Panc1 (cell line): ENCODE measurements at regions not wholly inside any gene's neighbourhood (a gene's known extent, or its start where the extent isn't known, plus 50 kb on each side); places are given as distances from the start of the nearest gene placed in this dataset.

ENCODE experiments used
- ATAC-seq: fragments of 200-7000 bp; cut with Tn5 transposase; 2 replicates; pipeline ENCODE4 v1.9.1; 2020; ENCODE audit warnings: mild to moderate bottlenecking, moderate library complexity
- BruUV-seq: library from RNA; stranded (reverse); fragments of 400-500 nt; replicated peaks from 2 replicates; lab custom pipeline; 2021; lab: Mats Ljungman, UMichigan
- CTCF ChIA-PET: fragments of 300-600 bp; sonication (Branson Sonifier 250); formaldehyde crosslinking; loops from one replicate; lab custom pipeline; 2022; ENCODE audit warnings: antibody characterized with exemption; lab: Charles Lee
- POLR2A ChIA-PET: fragments of 300-600 bp; sonication (Branson Sonifier 250); formaldehyde crosslinking; loops from one replicate; lab custom pipeline; 2022; ENCODE audit warnings: antibody characterized with exemption; lab: Charles Lee
- DNase-seq: peaks from one replicate; pipeline ENCODE4 v3.0.0-alpha.2; 2010; ENCODE audit warnings: low read depth, low spot score
- H3K27ac ChIP-seq: 2 replicates; pipeline ENCODE4 v1.5.1; 2011; ENCODE audit warnings: mild to moderate bottlenecking, low read length, inconsistent platforms
- H3K27me3 ChIP-seq: fragments of 200-500 bp; sonication (Bioruptor generic); 2 replicates; pipeline ENCODE4 v1.6.0; 2014; ENCODE audit warnings: low read length, inconsistent platforms; ENCODE audit not compliant: control insufficient read depth, insufficient read depth
- H3K36me3 ChIP-seq: fragments of 200-500 bp; sonication (Bioruptor generic); 2 replicates; pipeline ENCODE4 v1.5.1; 2014; ENCODE audit warnings: inconsistent platforms, mild to moderate bottlenecking, low read length, moderate library complexity; ENCODE audit not compliant: control insufficient read depth, insufficient read depth
- H3K4me1 ChIP-seq: 2 replicates; pipeline ENCODE4 v1.5.1; 2011; ENCODE audit warnings: inconsistent platforms, mild to moderate bottlenecking, low read length, moderate library complexity; ENCODE audit not compliant: control insufficient read depth, insufficient read depth
- H3K4me3 ChIP-seq, 2 experiments: 2 replicates each; pipeline ENCODE4 v1.5.1; 2011 to 2012; ENCODE audit warnings: low read depth in 2 of 2, low read length in 2 of 2, mild to moderate bottlenecking in 2 of 2, inconsistent platforms in 1 of 2, moderate library complexity in 1 of 2
- H3K9me3 ChIP-seq: fragments of 200-500 bp; sonication (Bioruptor generic); 2 replicates; pipeline ENCODE4 v1.5.1; 2014; ENCODE audit warnings: low read depth, mild to moderate bottlenecking, inconsistent platforms, low read length, moderate library complexity; ENCODE audit not compliant: control insufficient read depth, insufficient read depth
- POLR2AphosphoS5 ChIP-seq: IDR thresholded peaks from 2 replicates; pipeline ENCODE4 v1.6.1; 2012; ENCODE audit warnings: mild to moderate bottlenecking, low read depth, low read length, moderate library complexity
- SIN3A ChIP-seq: IDR thresholded peaks from 2 replicates; pipeline ENCODE4 v1.6.1; 2012; ENCODE audit warnings: low read depth, mild to moderate bottlenecking, low read length, moderate library complexity, borderline replicate concordance; ENCODE audit not compliant: insufficient read depth
- TCF7L2 ChIP-seq: IDR thresholded peaks from 2 replicates; pipeline ENCODE4 v1.6.1; 2011; ENCODE audit warnings: mild to moderate bottlenecking, low read depth, low read length, inconsistent platforms
- in situ Hi-C: cut with HindIII; loops from 2 replicates; pipeline ENCODE4 v1.10.0; 2016; ENCODE audit warnings: low sequenced_read_pairs, low pct_unique_long_range_greater_than_20kb
- intact Hi-C: fragments of 100-400 bp; cut with micrococcal nuclease; formaldehyde crosslinking; loops from one replicate; pipeline ENCODE4 v1.10.0; 2022; ENCODE audit not compliant: unreplicated experiment
- TF ChIP-seq, protein P1 (sequence below): fragments of 450-650 bp; IDR thresholded peaks from 2 replicates; pipeline ENCODE4 v1.5.1; 2017; ENCODE audit warnings: mild to moderate bottlenecking
- TF ChIP-seq, protein P2 (sequence below), 2 experiments: IDR thresholded peaks; 2 replicates each; pipeline ENCODE4 v1.6.1; 2011 to 2012; ENCODE audit warnings: low read depth in 2 of 2, control low read depth in 1 of 2, low read length in 1 of 2, mild to moderate bottlenecking in 1 of 2, moderate library complexity in 1 of 2; ENCODE audit not compliant: insufficient read depth in 1 of 2

DNA sequence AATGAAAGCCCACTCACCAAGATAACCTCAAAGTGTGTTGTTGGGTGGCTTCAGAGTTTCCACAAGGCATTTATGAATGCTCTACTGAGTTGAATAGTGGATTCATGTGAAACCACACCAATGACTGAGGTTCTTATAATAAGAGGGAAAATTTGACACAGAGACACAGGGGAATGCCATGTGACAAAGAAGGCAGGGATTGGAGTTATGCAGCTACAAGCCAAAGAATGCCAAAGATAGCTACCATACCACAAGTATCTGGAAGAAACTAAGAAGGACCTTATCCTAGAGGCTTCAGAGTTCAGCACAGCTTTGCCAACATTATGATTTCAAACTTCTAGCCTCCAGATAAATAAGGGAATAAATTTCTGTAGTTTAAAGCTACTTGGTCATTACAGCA, 68.0 kb upstream of the PCDH15 start:
- ATAC-seq (no peak), DNase-seq (no peak)
- Histone ChIP-seq H3K27me3 (no peaks in the 10 kb centered on the region), H3K36me3 (no peaks in the 10 kb centered on the region), H3K9me3 (no peaks in the 10 kb centered on the region), H3K4me1 (no peaks in the 10 kb centered on the region), H3K27ac (no peak overlapping the region), H3K4me3 (no peak overlapping the region)
- TF ChIP-seq, protein P1, sequence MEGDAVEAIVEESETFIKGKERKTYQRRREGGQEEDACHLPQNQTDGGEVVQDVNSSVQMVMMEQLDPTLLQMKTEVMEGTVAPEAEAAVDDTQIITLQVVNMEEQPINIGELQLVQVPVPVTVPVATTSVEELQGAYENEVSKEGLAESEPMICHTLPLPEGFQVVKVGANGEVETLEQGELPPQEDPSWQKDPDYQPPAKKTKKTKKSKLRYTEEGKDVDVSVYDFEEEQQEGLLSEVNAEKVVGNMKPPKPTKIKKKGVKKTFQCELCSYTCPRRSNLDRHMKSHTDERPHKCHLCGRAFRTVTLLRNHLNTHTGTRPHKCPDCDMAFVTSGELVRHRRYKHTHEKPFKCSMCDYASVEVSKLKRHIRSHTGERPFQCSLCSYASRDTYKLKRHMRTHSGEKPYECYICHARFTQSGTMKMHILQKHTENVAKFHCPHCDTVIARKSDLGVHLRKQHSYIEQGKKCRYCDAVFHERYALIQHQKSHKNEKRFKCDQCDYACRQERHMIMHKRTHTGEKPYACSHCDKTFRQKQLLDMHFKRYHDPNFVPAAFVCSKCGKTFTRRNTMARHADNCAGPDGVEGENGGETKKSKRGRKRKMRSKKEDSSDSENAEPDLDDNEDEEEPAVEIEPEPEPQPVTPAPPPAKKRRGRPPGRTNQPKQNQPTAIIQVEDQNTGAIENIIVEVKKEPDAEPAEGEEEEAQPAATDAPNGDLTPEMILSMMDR, result no peak
- TF ChIP-seq, protein P2, sequence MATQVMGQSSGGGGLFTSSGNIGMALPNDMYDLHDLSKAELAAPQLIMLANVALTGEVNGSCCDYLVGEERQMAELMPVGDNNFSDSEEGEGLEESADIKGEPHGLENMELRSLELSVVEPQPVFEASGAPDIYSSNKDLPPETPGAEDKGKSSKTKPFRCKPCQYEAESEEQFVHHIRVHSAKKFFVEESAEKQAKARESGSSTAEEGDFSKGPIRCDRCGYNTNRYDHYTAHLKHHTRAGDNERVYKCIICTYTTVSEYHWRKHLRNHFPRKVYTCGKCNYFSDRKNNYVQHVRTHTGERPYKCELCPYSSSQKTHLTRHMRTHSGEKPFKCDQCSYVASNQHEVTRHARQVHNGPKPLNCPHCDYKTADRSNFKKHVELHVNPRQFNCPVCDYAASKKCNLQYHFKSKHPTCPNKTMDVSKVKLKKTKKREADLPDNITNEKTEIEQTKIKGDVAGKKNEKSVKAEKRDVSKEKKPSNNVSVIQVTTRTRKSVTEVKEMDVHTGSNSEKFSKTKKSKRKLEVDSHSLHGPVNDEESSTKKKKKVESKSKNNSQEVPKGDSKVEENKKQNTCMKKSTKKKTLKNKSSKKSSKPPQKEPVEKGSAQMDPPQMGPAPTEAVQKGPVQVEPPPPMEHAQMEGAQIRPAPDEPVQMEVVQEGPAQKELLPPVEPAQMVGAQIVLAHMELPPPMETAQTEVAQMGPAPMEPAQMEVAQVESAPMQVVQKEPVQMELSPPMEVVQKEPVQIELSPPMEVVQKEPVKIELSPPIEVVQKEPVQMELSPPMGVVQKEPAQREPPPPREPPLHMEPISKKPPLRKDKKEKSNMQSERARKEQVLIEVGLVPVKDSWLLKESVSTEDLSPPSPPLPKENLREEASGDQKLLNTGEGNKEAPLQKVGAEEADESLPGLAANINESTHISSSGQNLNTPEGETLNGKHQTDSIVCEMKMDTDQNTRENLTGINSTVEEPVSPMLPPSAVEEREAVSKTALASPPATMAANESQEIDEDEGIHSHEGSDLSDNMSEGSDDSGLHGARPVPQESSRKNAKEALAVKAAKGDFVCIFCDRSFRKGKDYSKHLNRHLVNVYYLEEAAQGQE (IDR thresholded peaks at IDR 0.05; ENCODE audit: insufficient read depth in 1 of 2, low read depth in 2 of 2, low read length in 1 of 2), result no peak
- no peak for TF ChIP-seq SIN3A
- TF ChIP-seq POLR2AphosphoS5, result no peak
- TF ChIP-seq TCF7L2, result no peak
- no TSS peak for BruUV-seq
- ChIA-PET CTCF (no interaction called here), POLR2A (no interaction called here)
- intact Hi-C loops (no loop called here), in situ Hi-C loops (no loop called here)

DNA sequence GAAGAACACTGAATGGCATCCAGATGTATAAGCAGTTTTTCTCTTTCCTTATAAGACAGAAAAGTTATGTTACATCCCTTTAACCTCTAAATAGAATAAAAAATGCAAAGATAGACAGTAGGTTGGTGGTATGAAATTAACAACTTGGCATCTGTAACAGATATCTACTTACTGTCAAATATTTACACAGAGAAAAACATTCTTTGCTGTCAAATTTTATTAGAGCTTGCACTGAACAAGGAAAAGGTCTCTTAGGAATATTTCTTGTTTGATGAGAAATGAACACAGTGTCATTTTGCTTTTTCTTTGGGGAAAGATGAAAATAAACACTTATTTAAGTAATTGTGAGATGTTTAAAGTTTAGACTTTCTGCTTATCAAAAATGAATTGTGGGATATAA, 65.6 kb upstream of the PCDH15 start:
- Histone ChIP-seq H3K4me3 (no peak overlapping the region), H3K36me3 (no peaks in the 10 kb centered on the region), H3K27me3 (no peaks in the 10 kb centered on the region), H3K27ac (no peak overlapping the region), H3K9me3 (no peaks in the 10 kb centered on the region), H3K4me1 (no peaks in the 10 kb centered on the region)
- intact Hi-C loops (no loop called here), in situ Hi-C loops (no loop called here)
- ATAC-seq (no peak), DNase-seq (no peak)
- TF ChIP-seq TCF7L2, result no peak
- TF ChIP-seq, protein P2 (IDR thresholded peaks at IDR 0.05; ENCODE audit: insufficient read depth in 1 of 2, low read depth in 2 of 2, low read length in 1 of 2), result no peak
- no peak for TF ChIP-seq POLR2AphosphoS5
- TF ChIP-seq, protein P1, result no peak
- no peak for TF ChIP-seq SIN3A
- CTCF ChIA-PET, result no interaction called here
- no TSS peak for BruUV-seq
- POLR2A ChIA-PET, result no interaction called here
